ENCODE measurements at regions not wholly inside any gene's neighbourhood (a gene's known extent, or its start where the extent isn't known, plus 50 kb on each side); places are given as distances from the start of the nearest gene placed in this dataset.

DNA sequence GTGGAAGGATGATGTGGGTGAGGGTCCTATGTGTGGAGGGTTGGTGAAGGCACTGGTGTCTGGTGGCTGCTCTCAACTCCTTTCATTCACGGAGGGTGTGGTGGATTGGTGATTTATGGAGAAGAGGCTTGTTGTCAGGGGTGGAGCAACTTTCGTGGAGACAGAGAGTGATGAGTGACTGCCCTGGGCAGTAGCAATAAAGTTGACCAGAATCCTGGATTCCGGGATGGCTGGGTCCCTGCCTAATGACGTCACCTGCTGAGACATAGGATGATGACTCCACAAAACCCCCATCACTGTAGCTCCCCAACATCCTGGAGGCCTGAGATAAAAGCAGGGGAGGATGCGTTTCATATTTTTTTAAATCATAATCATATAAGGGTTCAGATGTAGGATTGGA is 193.0 kb downstream of the ACKR3 start (continued):
- TF ChIP-seq, protein P1, sequence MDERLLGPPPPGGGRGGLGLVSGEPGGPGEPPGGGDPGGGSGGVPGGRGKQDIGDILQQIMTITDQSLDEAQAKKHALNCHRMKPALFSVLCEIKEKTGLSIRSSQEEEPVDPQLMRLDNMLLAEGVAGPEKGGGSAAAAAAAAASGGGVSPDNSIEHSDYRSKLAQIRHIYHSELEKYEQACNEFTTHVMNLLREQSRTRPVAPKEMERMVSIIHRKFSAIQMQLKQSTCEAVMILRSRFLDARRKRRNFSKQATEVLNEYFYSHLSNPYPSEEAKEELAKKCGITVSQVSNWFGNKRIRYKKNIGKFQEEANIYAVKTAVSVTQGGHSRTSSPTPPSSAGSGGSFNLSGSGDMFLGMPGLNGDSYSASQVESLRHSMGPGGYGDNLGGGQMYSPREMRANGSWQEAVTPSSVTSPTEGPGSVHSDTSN (CRISPR knock-in tag; IDR thresholded peaks at IDR 0.05; ENCODE audit: low read depth): no peak
- TF ChIP-seq, protein P1 (tag; conservative IDR thresholded peaks at IDR 0.05; ENCODE audit: low read depth): peak; percentile 42; the same call in 1 of the 2 replicates
- TF ChIP-seq MEIS2 (IDR thresholded peaks at IDR 0.05; ENCODE audit: partially characterized antibody) (peak; percentile 40), SMAD3 (CRISPR knock-in tag; conservative IDR thresholded peaks at IDR 0.05) (no peak), CREB1 (IDR thresholded peaks at IDR 0.05) (peak; percentile 28; the same call in 1 of the 2 replicates), CREB1 (CRISPR knock-in tag; IDR thresholded peaks at IDR 0.05) (no peak), ATF7 (IDR thresholded peaks at IDR 0.05) (peak; percentile 73; the same call in 1 of the 2 replicates), PHF20 (IDR thresholded peaks at IDR 0.05; ENCODE audit: partially characterized antibody) (peak; percentile 23)
- TF ChIP-seq, protein P2, sequence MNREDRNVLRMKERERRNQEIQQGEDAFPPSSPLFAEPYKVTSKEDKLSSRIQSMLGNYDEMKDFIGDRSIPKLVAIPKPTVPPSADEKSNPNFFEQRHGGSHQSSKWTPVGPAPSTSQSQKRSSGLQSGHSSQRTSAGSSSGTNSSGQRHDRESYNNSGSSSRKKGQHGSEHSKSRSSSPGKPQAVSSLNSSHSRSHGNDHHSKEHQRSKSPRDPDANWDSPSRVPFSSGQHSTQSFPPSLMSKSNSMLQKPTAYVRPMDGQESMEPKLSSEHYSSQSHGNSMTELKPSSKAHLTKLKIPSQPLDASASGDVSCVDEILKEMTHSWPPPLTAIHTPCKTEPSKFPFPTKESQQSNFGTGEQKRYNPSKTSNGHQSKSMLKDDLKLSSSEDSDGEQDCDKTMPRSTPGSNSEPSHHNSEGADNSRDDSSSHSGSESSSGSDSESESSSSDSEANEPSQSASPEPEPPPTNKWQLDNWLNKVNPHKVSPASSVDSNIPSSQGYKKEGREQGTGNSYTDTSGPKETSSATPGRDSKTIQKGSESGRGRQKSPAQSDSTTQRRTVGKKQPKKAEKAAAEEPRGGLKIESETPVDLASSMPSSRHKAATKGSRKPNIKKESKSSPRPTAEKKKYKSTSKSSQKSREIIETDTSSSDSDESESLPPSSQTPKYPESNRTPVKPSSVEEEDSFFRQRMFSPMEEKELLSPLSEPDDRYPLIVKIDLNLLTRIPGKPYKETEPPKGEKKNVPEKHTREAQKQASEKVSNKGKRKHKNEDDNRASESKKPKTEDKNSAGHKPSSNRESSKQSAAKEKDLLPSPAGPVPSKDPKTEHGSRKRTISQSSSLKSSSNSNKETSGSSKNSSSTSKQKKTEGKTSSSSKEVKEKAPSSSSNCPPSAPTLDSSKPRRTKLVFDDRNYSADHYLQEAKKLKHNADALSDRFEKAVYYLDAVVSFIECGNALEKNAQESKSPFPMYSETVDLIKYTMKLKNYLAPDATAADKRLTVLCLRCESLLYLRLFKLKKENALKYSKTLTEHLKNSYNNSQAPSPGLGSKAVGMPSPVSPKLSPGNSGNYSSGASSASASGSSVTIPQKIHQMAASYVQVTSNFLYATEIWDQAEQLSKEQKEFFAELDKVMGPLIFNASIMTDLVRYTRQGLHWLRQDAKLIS (CRISPR knock-in tag; IDR thresholded peaks at IDR 0.05): no peak

All from K562 (cell line).